Stimulated activated naive CD8-positive, alpha-beta T cell treated with anti-CD3 and anti-CD28 coated beads, Interleukin-15, Interleukin-2, amounts not matched to agents 100 U/mL and 50 U/mL, for 24 hours (primary cell): ENCODE measurements at regions not wholly inside any gene's neighbourhood (a gene's known extent, or its start where the extent isn't known, plus 50 kb on each side); places are given as distances from the start of the nearest gene placed in this dataset.

Experiments used
- ATAC-seq: fragments of 150-1000 bp; cut with Tn5 transposase; one replicate; pipeline ENCODE4 v1.10.0; 2021
- DNase-seq: peaks from one replicate; pipeline ENCODE4 v3.0.0; 2021

DNA sequence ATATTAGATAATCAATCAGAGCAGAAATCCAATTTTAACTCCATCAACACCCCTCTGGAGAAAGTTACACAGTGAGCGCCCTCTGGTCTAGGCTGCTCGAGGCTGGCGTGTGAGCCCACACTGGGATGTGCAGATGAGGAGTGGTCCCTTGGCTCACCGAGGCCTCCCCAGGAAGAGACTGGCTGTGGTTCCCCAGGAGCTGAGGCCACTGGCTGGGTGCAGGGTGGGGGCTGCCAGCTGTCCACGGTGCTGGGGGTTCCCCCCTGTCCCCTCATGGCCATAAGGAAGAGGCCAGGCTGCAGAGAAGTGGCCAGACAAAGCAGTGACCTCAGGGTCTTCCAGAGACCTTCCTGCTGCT is 750.7 kb downstream of the BRD1 start:
- ATAC-seq (no peak), DNase-seq (no peak)

DNA sequence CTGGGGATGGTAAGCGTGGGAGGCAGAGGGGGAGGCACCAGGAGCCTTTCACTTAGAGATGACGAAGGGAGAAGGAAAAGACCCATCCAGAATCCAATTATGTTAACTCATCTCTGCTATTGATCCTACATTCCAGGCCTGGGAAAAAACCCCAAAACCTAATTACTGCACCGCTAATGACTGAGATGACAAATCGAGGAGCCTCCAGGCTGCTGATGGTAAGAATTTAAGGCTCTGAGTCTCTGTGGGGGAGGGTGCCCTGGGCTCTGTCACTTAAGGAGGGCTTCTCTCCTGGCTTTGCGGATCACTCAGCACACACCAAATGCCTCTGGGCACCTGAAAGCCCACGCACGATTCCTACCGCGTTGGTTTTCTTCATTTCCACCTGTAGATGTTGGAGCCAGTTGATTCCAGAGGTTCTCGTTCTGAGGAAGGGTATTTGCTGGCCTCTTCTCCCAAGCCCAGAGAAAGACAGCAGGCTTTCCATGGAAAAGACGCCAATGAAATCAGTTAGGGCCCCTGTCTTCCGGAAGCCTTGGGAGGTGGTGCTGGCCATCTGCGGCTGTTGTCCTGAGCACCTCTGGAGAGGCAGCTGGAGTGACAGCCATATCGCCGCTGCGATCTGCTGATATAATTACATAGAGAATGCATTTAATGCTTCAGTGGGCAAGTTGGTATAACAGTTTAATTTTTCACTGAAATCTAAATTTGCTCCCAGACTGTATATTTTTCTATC is 751.2 kb downstream of the BRD1 start:
- DNase-seq (no peak), ATAC-seq (no peak)

DNA sequence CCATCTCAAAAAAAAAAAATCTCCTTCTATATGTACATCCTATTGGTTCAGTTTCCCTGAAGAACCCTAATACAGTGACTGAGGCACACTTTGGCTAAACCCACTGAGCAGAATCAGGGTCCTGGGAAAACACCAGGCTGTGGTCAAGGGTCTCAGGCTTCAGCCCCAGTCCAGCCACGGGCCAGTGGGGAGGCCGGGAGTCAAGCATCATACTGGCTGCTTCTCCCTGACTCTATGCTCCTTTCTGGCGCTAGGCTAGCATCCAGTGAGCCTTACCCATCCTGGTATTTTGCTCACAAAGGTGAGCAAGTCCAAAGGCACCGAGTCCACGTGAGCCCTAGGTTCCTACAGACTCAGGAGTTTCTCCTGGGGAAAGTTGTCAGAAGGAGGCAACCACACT is 752.5 kb downstream of the BRD1 start:
- no peak for ATAC-seq
- DNase-seq: no peak

DNA sequence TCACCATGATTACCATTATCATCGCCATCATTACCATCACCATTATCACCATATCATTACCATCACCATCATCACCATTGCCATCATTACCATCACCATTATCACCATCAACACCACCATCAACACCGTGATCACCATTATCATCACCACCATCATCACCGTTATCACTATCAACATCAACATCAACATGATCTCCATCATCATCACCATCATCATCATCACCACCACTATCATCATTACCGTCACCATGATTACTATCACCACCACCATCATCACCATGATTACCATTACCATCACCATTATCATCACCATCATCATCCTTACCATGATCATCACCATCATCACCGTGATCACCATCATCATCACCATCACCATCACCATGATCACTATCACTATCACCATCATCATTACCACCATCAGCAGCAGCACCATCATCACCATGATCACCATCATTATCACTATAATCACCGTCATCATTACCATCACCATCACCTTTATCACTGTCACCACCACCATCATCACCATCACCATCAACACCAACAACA is 753.7 kb downstream of the BRD1 start:
- no peak for ATAC-seq
- no peak for DNase-seq

DNA sequence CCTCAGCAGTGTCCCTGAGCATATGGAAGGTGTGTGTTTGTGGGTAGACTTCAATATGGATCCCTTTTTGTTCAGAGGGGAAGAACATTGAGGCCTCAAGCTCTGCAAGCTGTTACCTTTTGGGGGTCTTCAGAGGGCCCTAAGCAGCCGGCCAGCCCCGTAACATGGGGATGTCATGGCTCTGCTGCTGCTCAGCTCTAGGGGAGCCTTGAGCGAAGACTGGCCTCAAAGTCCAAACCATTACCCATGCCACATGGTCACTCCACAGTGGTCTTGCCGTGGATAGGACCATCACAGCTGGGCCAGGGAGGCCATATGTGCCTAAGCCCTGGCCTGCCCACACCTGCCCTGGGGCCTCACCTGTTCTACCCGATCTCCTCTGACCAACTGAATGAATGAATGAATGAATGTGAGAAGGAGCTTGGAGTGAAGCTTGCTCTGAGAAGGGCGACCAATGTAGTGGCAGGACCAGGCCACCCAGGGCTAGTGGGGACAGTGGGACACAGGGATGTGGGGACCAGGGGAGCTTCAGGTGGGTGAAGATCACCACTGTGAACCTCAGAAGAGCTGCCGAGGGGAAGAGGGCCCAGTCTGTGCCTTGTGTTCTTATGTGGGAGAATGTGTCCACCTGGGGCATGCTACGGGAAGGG is 754.6 kb downstream of the BRD1 start:
- ATAC-seq (no peak), DNase-seq (no peak)

DNA sequence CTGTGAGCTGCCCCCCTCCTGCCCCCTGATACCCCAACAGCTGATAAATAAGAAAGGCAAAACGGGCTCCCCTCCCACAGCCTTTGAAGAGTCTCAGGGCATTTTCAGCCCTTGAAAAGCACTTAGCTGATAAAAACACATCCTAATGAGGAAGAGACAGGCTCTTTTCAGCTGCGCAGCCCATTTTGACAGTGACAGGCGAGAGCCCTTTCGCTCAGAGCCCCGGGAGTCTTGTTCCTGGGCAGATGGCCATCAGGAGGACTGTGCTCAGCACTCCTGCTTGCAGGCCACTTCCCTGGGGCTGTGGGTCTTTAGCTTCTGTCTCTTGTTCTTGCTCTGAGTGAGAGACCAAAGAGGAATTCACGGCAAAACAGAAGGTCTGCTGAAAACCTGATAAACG is 757.2 kb downstream of the BRD1 start:
- no peak for DNase-seq

DNA sequence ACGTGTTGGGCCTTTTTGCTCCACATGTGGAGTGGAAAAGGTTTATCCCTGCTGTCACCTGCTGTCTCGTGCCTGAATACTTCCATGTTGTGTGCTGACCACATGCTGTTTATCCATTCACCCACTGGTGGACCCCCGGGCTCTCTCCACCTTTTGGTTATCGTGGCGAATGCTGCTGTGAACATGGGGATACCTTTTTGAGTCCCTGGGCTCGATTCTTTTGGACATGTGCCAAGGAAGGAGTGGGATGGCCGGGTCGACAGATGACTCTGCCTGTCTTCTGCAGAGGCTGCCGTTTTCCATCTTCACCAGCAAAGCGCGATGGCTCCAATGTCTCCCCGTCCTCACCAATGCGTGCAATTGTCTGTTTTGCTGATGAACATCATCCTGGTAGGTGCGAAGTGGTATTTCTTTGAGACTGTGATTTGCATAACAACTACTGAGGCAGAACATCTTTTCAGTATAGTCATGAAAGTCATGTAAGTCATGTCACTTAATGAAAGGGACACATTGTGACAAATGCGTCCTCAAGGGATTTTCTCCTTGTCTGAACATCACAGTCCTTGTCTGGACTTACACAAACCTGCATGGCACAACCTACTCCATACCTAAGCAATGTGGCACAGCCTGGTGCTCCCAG is 758.7 kb downstream of the BRD1 start:
- ATAC-seq: no peak
- no peak for DNase-seq

More for the DNA sequence above, 757.2 kb downstream of the BRD1 start:
- no peak for ATAC-seq

DNA sequence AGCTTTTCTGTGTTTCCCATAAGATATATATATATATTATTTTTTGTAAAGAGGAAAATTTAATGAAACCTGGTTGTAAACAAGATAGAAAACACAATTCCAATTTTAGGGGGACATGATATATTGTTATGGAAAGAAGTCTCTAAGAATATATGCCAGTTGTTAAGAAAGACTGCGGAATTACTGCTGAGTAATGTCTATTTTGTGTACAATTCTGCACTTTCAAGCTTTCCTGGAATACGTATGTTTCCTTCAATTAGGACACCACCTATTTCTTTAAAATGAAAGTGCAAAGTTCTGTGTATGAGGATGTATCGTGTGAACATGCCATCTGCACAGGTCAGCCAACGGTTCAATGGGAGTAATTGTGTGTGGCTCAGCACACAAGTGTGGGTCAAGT is 760.2 kb downstream of the BRD1 start:
- DNase-seq (no peak), ATAC-seq (no peak)

DNA sequence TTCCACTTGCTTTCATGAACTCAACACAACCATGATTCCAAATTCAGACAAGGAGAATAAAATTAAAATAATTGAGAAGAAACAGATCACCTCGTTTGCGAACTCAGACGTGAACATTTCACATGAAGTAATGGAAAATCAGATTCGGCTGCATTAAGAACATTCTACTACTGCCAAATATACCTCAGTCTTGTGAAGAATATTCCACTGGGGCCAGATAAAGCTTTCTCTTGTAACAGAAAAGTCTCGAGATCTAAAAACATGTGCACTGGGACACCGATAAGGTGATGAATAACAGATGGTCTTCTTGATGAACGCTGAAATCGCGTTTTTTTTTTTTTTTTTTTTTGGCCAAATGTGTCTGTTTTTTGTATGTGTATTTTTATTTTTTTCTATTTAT is 761.1 kb downstream of the BRD1 start:
- ATAC-seq (no peak), DNase-seq (no peak)

GRCh38 chr22:49064836-49065235 is 762.8 kb downstream of the BRD1 start:
- ATAC-seq: no peak
- DNase-seq: no peak

DNA sequence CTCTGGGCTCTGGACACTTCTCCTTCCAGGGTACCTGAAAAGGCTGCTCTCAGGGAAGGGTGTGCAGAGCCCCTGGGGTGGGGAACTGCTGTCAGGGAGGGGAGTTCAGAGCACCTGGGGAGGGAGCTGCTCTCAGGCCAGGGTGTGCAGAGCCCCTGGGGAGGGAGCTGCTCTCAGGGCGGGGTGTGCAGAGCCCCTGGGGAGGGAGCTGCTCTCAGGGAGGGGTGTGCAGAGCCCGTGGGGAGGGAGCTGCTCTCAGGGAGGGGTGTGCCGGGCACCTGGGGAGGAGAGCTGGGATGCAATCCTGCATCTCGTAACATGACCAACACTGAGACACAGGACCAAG is 764.2 kb downstream of the BRD1 start:
- ATAC-seq: no peak
- DNase-seq: no peak

- no peak for ATAC-seq
- DNase-seq: no peak
These were observed 764.7 kb downstream of the BRD1 start for GRCh38 chr22:49062802-49063544.

DNA sequence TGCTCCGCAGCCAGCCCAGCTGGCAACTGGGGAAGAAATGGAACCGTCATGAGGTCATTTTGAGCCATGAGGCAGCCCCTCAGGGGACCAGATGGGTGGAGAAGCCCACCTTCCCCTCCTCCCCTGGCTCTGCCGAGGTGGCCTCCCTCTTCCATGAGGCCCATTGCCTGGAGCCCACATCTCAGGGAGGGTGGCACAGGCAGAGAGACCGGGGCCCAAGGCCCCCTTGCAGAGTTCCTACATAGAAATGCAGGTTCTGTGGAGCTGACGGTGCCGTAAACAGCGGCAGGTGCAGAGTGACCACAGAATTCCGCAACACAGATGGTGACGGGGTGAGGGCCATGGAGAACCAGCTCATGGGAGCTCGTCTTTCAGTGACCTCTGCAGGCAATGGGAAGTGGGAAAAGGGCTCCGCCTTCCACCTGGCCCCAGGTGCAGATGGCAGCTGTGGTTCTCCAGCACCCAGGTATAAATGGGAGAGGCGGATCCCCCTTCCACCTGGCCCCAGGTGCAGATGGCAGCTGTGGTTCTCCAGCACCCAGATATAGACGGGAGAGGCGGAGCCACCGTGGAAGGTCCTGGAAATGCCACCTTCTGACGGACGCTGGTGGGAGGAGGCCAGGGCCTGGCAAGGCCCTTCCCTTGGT is 765.4 kb downstream of the BRD1 start:
- ATAC-seq (no peak), DNase-seq (no peak)

GRCh38 chr22:49057910-49058309 is 769.8 kb downstream of the BRD1 start:
- ATAC-seq (no peak), DNase-seq (no peak)

- DNase-seq: no peak
These were observed 771.4 kb downstream of the BRD1 start for GRCh38 chr22:49056301-49056700.

DNA sequence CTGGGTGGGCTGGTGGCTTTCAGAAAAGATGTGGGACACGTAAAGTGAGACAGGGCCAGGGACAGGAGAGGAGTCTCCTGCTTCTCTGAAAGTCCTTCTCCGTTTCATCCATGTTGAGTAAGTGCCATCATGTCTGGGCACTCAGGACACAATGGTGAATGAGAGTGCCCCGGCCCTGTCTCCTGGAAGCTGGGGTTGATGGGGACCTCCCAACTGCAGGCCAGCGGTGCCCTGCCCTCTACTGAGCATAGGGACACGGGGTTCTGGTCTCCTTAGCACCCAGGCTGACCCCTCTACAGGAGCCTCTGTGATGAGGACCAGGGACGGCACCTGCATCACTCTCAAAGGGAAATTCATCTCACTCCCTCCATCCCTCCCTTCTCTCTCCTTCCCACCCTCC is 772.3 kb downstream of the BRD1 start:
- ATAC-seq: no peak

More at GRCh38 chr22:49056301-49056700, 771.4 kb downstream of the BRD1 start:
- no peak for ATAC-seq

GRCh38 chr22:49053578-49053977 is 774.1 kb downstream of the BRD1 start:
- DNase-seq (no peak), ATAC-seq (no peak)

More for the DNA sequence above, 772.3 kb downstream of the BRD1 start:
- DNase-seq: no peak

- DNase-seq (no peak), ATAC-seq (no peak)
These were observed 775.1 kb downstream of the BRD1 start for GRCh38 chr22:49052560-49052959.

DNA sequence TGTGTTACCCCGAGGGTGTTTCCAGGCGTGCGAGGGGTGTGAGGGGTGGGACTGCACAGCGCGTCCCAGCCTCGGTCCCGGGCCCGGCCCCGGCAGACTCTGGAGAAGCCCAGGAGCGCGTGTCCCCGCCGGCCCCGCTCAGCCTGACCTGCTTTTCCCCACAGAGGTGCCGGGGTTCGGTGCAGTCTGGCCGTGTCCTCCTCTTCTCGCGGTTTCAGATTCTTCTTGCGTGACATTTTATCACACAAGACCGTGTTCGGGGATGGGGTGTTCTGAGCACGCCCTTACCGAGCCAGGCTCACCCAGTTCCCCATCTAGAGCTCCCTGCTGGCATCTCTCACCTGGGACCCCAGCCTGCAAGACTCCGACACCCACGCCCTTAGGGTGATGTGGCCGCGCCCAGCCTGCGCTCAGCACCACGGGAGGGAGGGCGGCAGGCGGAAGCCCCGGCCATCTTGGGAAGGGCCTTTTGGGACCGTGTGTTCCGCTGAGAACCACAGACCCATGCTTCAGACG is 775.6 kb downstream of the BRD1 start:
- ATAC-seq (no peak), DNase-seq (peak; percentile 13)

- ATAC-seq (no peak), DNase-seq (no peak)
These were observed 776.1 kb downstream of the BRD1 start for GRCh38 chr22:49051491-49052022.

DNA sequence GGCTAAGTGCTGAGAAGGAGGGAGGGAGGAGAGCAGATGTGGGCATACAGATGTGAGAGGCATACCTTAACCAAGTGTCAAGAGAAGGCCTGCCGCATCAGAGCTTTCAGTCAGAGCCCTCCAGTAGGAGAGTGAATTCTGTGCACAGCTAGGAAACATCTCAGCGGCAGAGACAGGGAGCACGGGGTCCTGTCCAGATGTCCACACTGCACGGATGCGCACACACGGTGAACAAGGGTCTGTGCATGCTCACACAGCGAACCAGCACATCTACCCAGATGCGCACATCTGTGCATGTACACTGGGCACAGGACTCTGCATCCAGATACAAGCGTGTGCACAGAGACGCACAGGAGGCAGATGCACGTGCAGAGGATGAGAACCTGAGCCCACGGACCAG is 778.0 kb downstream of the BRD1 start:
- no peak for DNase-seq
- ATAC-seq: no peak

- no peak for ATAC-seq
These were observed 779.1 kb downstream of the BRD1 start for GRCh38 chr22:49048591-49048990.

More at GRCh38 chr22:49048591-49048990, 779.1 kb downstream of the BRD1 start:
- DNase-seq: no peak
